ENCODE measurements at regions not wholly inside any gene's neighbourhood (a gene's known extent, or its start where the extent isn't known, plus 50 kb on each side); places are given as distances from the start of the nearest gene placed in this dataset.

DNA sequence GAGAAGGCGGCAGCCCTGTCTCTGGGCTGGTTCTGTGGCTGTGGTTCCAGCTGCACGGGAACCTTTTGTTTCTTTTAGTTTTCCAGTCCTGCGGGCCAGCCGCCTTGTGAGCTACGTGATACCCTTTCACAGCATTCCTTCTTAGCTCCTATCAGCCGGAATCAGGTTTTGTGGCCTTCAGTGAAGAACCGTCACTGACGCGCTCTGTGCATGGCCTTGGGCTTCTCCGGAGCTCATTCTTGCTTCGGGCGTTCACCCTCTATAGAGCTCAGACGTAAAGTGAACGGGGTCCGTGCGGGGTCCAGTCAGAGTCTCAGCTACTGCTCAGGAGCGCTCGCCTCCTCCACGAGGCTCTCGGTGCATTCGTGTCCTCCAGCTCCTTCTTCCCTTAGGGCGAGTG, 166.7 kb downstream of the FAM43A start:
- TF ChIP-seq, protein P1, sequence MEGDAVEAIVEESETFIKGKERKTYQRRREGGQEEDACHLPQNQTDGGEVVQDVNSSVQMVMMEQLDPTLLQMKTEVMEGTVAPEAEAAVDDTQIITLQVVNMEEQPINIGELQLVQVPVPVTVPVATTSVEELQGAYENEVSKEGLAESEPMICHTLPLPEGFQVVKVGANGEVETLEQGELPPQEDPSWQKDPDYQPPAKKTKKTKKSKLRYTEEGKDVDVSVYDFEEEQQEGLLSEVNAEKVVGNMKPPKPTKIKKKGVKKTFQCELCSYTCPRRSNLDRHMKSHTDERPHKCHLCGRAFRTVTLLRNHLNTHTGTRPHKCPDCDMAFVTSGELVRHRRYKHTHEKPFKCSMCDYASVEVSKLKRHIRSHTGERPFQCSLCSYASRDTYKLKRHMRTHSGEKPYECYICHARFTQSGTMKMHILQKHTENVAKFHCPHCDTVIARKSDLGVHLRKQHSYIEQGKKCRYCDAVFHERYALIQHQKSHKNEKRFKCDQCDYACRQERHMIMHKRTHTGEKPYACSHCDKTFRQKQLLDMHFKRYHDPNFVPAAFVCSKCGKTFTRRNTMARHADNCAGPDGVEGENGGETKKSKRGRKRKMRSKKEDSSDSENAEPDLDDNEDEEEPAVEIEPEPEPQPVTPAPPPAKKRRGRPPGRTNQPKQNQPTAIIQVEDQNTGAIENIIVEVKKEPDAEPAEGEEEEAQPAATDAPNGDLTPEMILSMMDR (IDR thresholded peaks at IDR 0.05): no peak
- no peak for TF ChIP-seq POLR2A (IDR thresholded peaks at IDR 0.05)

Measured in thyroid gland (tissue), 4 donors.